ENCODE measurements at regions not wholly inside any gene's neighbourhood (a gene's known extent, or its start where the extent isn't known, plus 50 kb on each side); places are given as distances from the start of the nearest gene placed in this dataset.

- TF ChIP-seq RAD21 (IDR thresholded peaks at IDR 0.05; ENCODE audit: low read depth): no peak
- TF ChIP-seq, protein P1, sequence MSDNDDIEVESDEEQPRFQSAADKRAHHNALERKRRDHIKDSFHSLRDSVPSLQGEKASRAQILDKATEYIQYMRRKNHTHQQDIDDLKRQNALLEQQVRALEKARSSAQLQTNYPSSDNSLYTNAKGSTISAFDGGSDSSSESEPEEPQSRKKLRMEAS (IDR thresholded peaks at IDR 0.05): no peak
These were observed 96.6 kb upstream of the PTPRM start for GRCh38 chr18:7470503-7470902.

Measured in HCT116 (cell line).